GM12878 (cell line): ENCODE measurements at regions not wholly inside any gene's neighbourhood (a gene's known extent, or its start where the extent isn't known, plus 50 kb on each side); places are given as distances from the start of the nearest gene placed in this dataset.

Source experiments
- ATAC-seq: fragments of 200-7000 bp; cut with Tn5 transposase; 3 replicates; pipeline ENCODE4 v1.9.1; 2020; ENCODE audit warnings: mild to moderate bottlenecking, moderate library complexity
- BruUV-seq: library from RNA; stranded (reverse); fragments of 400-500 nt; replicated peaks from 2 replicates; lab custom pipeline; 2021; lab: Mats Ljungman, UMichigan
- CTCF ChIA-PET: fragments of 300-600 bp; sonication (Branson Sonifier 250); formaldehyde crosslinking; extraction: SDS; loops from one replicate; lab custom pipeline; 2021; ENCODE audit warnings: inconsistent platforms; lab: Yijun Ruan, JAX
- POLR2A ChIA-PET: fragments of 350-600 bp; formaldehyde crosslinking; extraction: SDS; loops from one replicate; lab custom pipeline; 2021; ENCODE audit warnings: inconsistent platforms; lab: Charles Lee
- RAD21 ChIA-PET: fragments of 300-600 bp; sonication (Branson Sonifier 250); formaldehyde crosslinking; loops from one replicate; lab custom pipeline; 2023; ENCODE audit warnings: antibody characterized with exemption; ENCODE audit not compliant: unreplicated experiment; lab: Charles Lee
- SMC1A ChIA-PET: fragments of 300-600 bp; sonication (Branson Sonifier 250); formaldehyde crosslinking; loops from one replicate; lab custom pipeline; 2023; ENCODE audit not compliant: unreplicated experiment, uncharacterized antibody; lab: Charles Lee
- DNase-seq: peaks from one replicate; pipeline ENCODE4 v3.0.0-alpha.2; 2011; ENCODE audit warnings: low read depth, low spot score
- FAIRE-seq: peaks from 3 replicates; lab custom pipeline; 2011; peaks lifted over from hg19 to GRCh38; lab: Jason Lieb, UNC
- H2AFZ ChIP-seq: 2 replicates; pipeline ENCODE4 v1.6.0; 2011; ENCODE audit warnings: low read depth, low read length, control low read depth; ENCODE audit not compliant: control insufficient read depth
- H3K27ac ChIP-seq: 2 replicates; pipeline ENCODE4 v1.5.1; 2011; ENCODE audit warnings: control low read depth; ENCODE audit not compliant: control insufficient read depth, insufficient read depth
- H3K27me3 ChIP-seq, 2 experiments: replicated peaks in 1 of 2; 2 replicates each; pipeline versions ENCODE4 v1.6.0 to v1.6.1; 2011; ENCODE audit warnings: low read length in 1 of 2; ENCODE audit not compliant: control insufficient read depth in 2 of 2, insufficient read depth in 2 of 2
- H3K36me3 ChIP-seq, 2 experiments: 2 replicates each; pipeline ENCODE4 v1.5.1; 2011; ENCODE audit warnings: low read length in 1 of 2; ENCODE audit not compliant: control insufficient read depth in 2 of 2, insufficient read depth in 2 of 2
- H3K4me1 ChIP-seq: 2 replicates; pipeline ENCODE4 v1.6.1; 2011; ENCODE audit warnings: mild to moderate bottlenecking, low read length, moderate library complexity, mixed read lengths; ENCODE audit not compliant: control insufficient read depth, insufficient read depth
- H3K4me2 ChIP-seq: 2 replicates; pipeline ENCODE4 v1.6.0; 2011; ENCODE audit warnings: control low read depth; ENCODE audit not compliant: control insufficient read depth, insufficient read depth
- H3K4me3 ChIP-seq: fragments of 200-600 bp; sonication (generic); 2 replicates; pipeline ENCODE4 v1.5.1; 2016
- H3K79me2 ChIP-seq: 2 replicates; pipeline ENCODE4 v1.6.0; 2011; ENCODE audit warnings: low read length; ENCODE audit not compliant: control insufficient read depth, insufficient read depth
- H3K9ac ChIP-seq: 2 replicates; pipeline ENCODE4 v1.8.0; 2011; ENCODE audit warnings: low read length, control low read depth, mixed read lengths; ENCODE audit not compliant: control insufficient read depth, insufficient read depth
- H3K9me3 ChIP-seq: replicated peaks from 3 replicates; pipeline ENCODE4 v1.5.1; 2011; ENCODE audit warnings: mild to moderate bottlenecking, low read length; ENCODE audit not compliant: control insufficient read depth, insufficient read depth
- H4K20me1 ChIP-seq: 2 replicates; pipeline ENCODE4 v1.6.0; 2011; ENCODE audit not compliant: control insufficient read depth, insufficient read depth
- ASH2L ChIP-seq: fragments of 300-600, 200-600 bp; sonication (generic); IDR thresholded peaks from 2 replicates; pipeline ENCODE4 v1.6.1; 2017; ENCODE audit warnings: low read depth, mild to moderate bottlenecking, borderline replicate concordance
- E2F8 ChIP-seq: fragments of 450-650 bp; IDR thresholded peaks from 2 replicates; pipeline ENCODE4 v1.6.1; 2018; ENCODE audit warnings: mild to moderate bottlenecking, low read depth, moderate library complexity; ENCODE audit not compliant: partially characterized antibody
- JUNB ChIP-seq: IDR thresholded peaks from 2 replicates; pipeline ENCODE4 v1.6.1; 2016; ENCODE audit warnings: antibody characterized with exemption, mild to moderate bottlenecking
- NBN ChIP-seq: fragments of 450-650 bp; IDR thresholded peaks from 2 replicates; pipeline ENCODE4 v1.6.1; 2016
- ZNF24 ChIP-seq: fragments of 450-650 bp; IDR thresholded peaks from 2 replicates; pipeline ENCODE4 v1.6.1; 2017; ENCODE audit warnings: antibody characterized with exemption, mild to moderate bottlenecking
- ZNF687 ChIP-seq: fragments of 450-650 bp; IDR thresholded peaks from 2 replicates; pipeline ENCODE4 v1.6.1; 2017; ENCODE audit warnings: mild to moderate bottlenecking, moderate library complexity
- WGBS: methylation state at CpG from one replicate; pipeline ENCODE4 v1.1.6; 2016; ENCODE audit warnings: low lambda C conversion rate; ENCODE audit not compliant: insufficient replicate concordance, insufficient coverage; ENCODE audit errors: missing lambda C conversion rate; 5-methylcytosine and 5-hydroxymethylcytosine counted together
- in situ Hi-C: fragments of 300-500 bp; cut with MboI; formaldehyde crosslinking; loops from 9 replicates; pipeline ENCODE4 v1.14.3; 2018; ENCODE audit warnings: mixed read lengths
- intact Hi-C: fragments of 100-400 bp; cut with micrococcal nuclease; formaldehyde crosslinking; loops from one replicate; pipeline ENCODE4 v1.14.2; 2022; ENCODE audit not compliant: unreplicated experiment

GRCh38 chr9:22916148-22916547, 469.5 kb downstream of the DMRTA1 start (continued):
- TF ChIP-seq E2F8 (no peak), ZNF687 (no peak), JUNB (peak; percentile 51; the same call in 1 of the 2 replicates), ZNF24 (0 out of 2 replicates have a peak, but pooled peaks have one; percentile 35)

GRCh38 chr9:22919423-22919822, 472.8 kb downstream of the DMRTA1 start:
- no peak for FAIRE-seq
- H3K79me2 ChIP-seq: no peaks in the 10 kb centered on the region
- DNase-seq: peak; percentile 8
- no peak for TF ChIP-seq ASH2L
- 0 out of 2 replicates have a peak, but pooled peaks have one; percentile 16 for TF ChIP-seq NBN
- TF ChIP-seq, all 136 proteins: peak for 1
- H3K27me3 ChIP-seq: no peaks in the 10 kb centered on the region
- H3K9me3 ChIP-seq: no peaks in the 10 kb centered on the region
- H3K4me3 ChIP-seq: no peak overlapping the region
- ChIA-PET CTCF (no interaction called here), POLR2A (no interaction called here), RAD21 (interaction anchor here (1.1 to 1.5 kb wide), 3 partner anchors 100 to 982 kb away, joined by 3 read pairs; no protein-coding TSS in a partner anchor), SMC1A (interaction anchor here (0.5 to 2.1 kb wide), 7 partner anchors 8 to 169 kb away, joined by 3 to 8 read pairs (median 4); no protein-coding TSS in a partner anchor)
- 0% methylated on average over 1 of the region's 1 CpG for WGBS
- ATAC-seq: peak; percentile 74
- no peak overlapping the region for H2AFZ ChIP-seq
- intact Hi-C loops (no loop called here), in situ Hi-C loops (no loop called here)
- H4K20me1 ChIP-seq: no peaks in the 10 kb centered on the region
- no TSS peak for BruUV-seq
- H3K4me1 ChIP-seq: no peaks in the 10 kb centered on the region
- H3K9ac ChIP-seq: no peak overlapping the region
- no peaks in the 10 kb centered on the region for H3K36me3 ChIP-seq
- H3K27ac ChIP-seq: no peak overlapping the region
- H3K4me2 ChIP-seq: no peak overlapping the region
